Ishikawa (cell line): ENCODE measurements at regions not wholly inside any gene's neighbourhood (a gene's known extent, or its start where the extent isn't known, plus 50 kb on each side); places are given as distances from the start of the nearest gene placed in this dataset.

Experiments
- CEBPB ChIP-seq: IDR thresholded peaks from 2 replicates; pipeline ENCODE4 v1.6.1; 2012
- CREB1 ChIP-seq: IDR thresholded peaks from 2 replicates; pipeline ENCODE4 v1.6.1; 2012; ENCODE audit warnings: low read depth
- EGR1 ChIP-seq: IDR thresholded peaks from 2 replicates; pipeline ENCODE4 v1.6.1; 2012
- EP300 ChIP-seq: IDR thresholded peaks from 2 replicates; pipeline ENCODE4 v1.6.1; 2012; ENCODE audit warnings: borderline replicate concordance
- FOXM1 ChIP-seq: IDR thresholded peaks from 2 replicates; pipeline ENCODE4 v1.6.1; 2012; ENCODE audit warnings: low read depth, borderline replicate concordance
- MAX ChIP-seq: IDR thresholded peaks from 2 replicates; pipeline ENCODE4 v1.6.1; 2012
- NFIC ChIP-seq: IDR thresholded peaks from 2 replicates; pipeline ENCODE4 v1.6.1; 2012
- RAD21 ChIP-seq: IDR thresholded peaks from 2 replicates; pipeline ENCODE4 v1.6.1; 2012; ENCODE audit warnings: low read depth
- REST ChIP-seq: IDR thresholded peaks from 2 replicates; pipeline ENCODE4 v1.6.1; 2012; ENCODE audit warnings: low read depth, mild to moderate bottlenecking
- TAF1 ChIP-seq: IDR thresholded peaks from 2 replicates; pipeline ENCODE4 v1.6.1; 2012; ENCODE audit warnings: low read depth, mild to moderate bottlenecking
- TCF12 ChIP-seq: IDR thresholded peaks from 2 replicates; pipeline ENCODE4 v1.6.1; 2012; ENCODE audit warnings: low read depth
- TEAD4 ChIP-seq: IDR thresholded peaks from 2 replicates; pipeline ENCODE4 v1.6.1; 2012
- YY1 ChIP-seq: IDR thresholded peaks from 2 replicates; pipeline ENCODE4 v1.6.1; 2012; ENCODE audit warnings: low read depth
- ZBTB7A ChIP-seq: IDR thresholded peaks from 2 replicates; pipeline ENCODE4 v1.6.1; 2012; ENCODE audit warnings: low read depth
- TF ChIP-seq, protein P1 (sequence below): IDR thresholded peaks from 2 replicates; pipeline ENCODE4 v1.6.1; 2012

DNA sequence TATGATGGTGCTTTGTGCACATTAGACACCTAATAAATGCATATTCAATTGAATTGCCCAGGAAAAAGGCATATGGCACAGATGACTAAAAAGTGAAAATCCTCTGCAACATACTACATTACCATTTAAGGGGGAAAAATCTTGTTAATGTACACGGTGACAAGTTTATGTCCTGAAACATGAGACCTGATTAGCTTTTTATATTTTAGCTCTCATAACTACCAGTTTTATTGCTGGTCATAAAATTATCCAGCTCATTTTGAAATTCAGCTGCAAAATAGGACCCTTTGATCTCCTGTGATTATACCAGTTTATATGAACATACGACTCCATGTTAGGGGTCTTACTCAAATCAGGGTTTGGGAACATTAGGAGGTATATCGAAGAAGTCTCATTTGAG lies 684.6 kb upstream of the CCDC54 start:
- TF ChIP-seq REST (no peak), CREB1 (no peak), NFIC (no peak), TEAD4 (no peak)
- TF ChIP-seq, protein P1, sequence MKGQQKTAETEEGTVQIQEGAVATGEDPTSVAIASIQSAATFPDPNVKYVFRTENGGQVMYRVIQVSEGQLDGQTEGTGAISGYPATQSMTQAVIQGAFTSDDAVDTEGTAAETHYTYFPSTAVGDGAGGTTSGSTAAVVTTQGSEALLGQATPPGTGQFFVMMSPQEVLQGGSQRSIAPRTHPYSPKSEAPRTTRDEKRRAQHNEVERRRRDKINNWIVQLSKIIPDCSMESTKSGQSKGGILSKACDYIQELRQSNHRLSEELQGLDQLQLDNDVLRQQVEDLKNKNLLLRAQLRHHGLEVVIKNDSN: no peak

DNA sequence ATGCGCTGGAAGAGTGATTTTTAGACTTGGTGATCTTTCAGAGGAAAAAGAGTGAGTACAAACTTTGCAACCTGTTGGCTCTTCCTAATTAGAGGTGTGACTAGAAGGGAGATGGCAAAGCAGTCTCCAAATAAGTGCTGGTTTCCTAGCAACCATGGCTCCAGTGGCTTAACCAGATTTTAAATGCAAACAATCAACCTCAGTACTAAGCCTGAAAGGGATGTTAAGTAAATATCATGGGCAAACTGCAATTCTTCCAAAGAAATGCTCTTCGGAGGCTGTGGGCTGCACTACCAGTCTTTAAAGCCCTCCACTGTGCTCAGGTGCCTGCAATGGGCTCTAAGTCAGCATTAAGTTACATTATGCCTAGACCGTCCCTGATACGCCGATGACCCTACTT lies 678.1 kb upstream of the CCDC54 start:
- TF ChIP-seq MAX: no peak
- TF ChIP-seq TAF1: no peak
- TF ChIP-seq TCF12: no peak
- no peak for TF ChIP-seq RAD21
- TF ChIP-seq REST: no peak
- TF ChIP-seq YY1: no peak
- no peak for TF ChIP-seq TEAD4
- TF ChIP-seq CREB1: no peak
- TF ChIP-seq, protein P1: no peak

DNA sequence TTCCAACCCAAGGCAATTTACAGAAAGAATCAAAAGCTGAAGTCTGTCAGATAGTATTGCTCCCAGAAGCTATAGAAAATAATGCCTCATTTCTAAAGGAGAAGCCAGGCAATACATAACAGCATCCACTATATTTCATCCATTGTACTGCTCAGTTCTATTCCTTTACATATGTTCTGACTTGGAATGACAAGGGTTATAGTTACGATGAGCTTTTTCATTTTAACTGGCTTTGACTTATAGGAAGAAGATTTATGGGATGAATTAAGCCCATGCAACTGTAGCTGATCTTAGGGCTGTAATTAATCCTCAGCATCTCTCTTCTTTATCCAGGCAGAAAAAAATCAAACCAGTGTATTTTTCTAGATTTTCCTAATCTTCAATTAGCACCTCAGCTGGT lies 676.3 kb upstream of the CCDC54 start:
- TF ChIP-seq TEAD4 (no peak), RAD21 (no peak), FOXM1 (no peak), TCF12 (no peak), EGR1 (no peak), NFIC (no peak), CEBPB (no peak), ZBTB7A (no peak), CREB1 (no peak), YY1 (no peak), REST (no peak), TAF1 (no peak), EP300 (no peak), MAX (no peak)
- TF ChIP-seq, protein P1: no peak

GRCh38 chr3:106703524-106703923 lies 673.7 kb upstream of the CCDC54 start:
- no peak for TF ChIP-seq CEBPB

GRCh38 chr3:106707347-106707746 lies 669.9 kb upstream of the CCDC54 start:
- TF ChIP-seq TCF12 (no peak), NFIC (no peak), YY1 (no peak), CEBPB (no peak), FOXM1 (no peak)
- TF ChIP-seq, protein P1: no peak
